HL-60 (cell line): ENCODE measurements at regions not wholly inside any gene's neighbourhood (a gene's known extent, or its start where the extent isn't known, plus 50 kb on each side); places are given as distances from the start of the nearest gene placed in this dataset.
A peak's percentile ranks its signal among the peaks of the same experiment; 100 is the strongest.

Source experiments
- DNase-seq, 2 experiments: peaks; one replicate each; pipeline ENCODE4 v3.0.0-alpha.2; 2010 to 2020; ENCODE audit warnings: low read depth in 1 of 2, low spot score in 1 of 2
- H3K27ac ChIP-seq: fragments of 250-450 bp; sonication (Bioruptor Pico); replicated peaks from 2 replicates; pipeline ENCODE4 v1.5.1; 2020; ENCODE audit warnings: mild to moderate bottlenecking, moderate library complexity
- H3K27me3 ChIP-seq: fragments of 250-450 bp; sonication (Bioruptor Pico); 2 replicates; pipeline ENCODE4 v1.5.1; 2021; ENCODE audit warnings: mild to moderate bottlenecking, moderate library complexity; ENCODE audit not compliant: insufficient read depth, poor library complexity, severe bottlenecking
- H3K4me3 ChIP-seq: replicated peaks from 2 replicates; pipeline ENCODE4 v1.5.1; 2011; ENCODE audit warnings: mild to moderate bottlenecking, control low read depth, low read length; ENCODE audit not compliant: insufficient read depth
- CTCF ChIP-seq: IDR thresholded peaks from one replicate; pipeline ENCODE4 v1.5.1; 2011; ENCODE audit warnings: low read length, control low read depth, inconsistent platforms; ENCODE audit not compliant: insufficient read depth
- GABPA ChIP-seq: IDR thresholded peaks from 2 replicates; pipeline ENCODE4 v1.6.1; 2012; ENCODE audit warnings: low read depth
- POLR2AphosphoS5 ChIP-seq: IDR thresholded peaks from 2 replicates; pipeline ENCODE4 v1.6.1; 2012; ENCODE audit warnings: low read depth
- SPI1 ChIP-seq: IDR thresholded peaks from 2 replicates; pipeline ENCODE4 v1.6.1; 2012; ENCODE audit warnings: low read depth, mild to moderate bottlenecking, borderline replicate concordance
- TF ChIP-seq, protein P1 (sequence below): IDR thresholded peaks from 2 replicates; pipeline ENCODE4 v1.6.1; 2012; ENCODE audit warnings: low read depth; ENCODE audit not compliant: insufficient replicate concordance

GRCh38 chr6:47168180-47168579 is 126.0 kb upstream of the ADGRF1 start:
- no peak overlapping the region for H3K4me3 ChIP-seq
- H3K27me3 ChIP-seq: no peaks in the 10 kb centered on the region
- no peak overlapping the region for H3K27ac ChIP-seq
- TF ChIP-seq, protein P1, sequence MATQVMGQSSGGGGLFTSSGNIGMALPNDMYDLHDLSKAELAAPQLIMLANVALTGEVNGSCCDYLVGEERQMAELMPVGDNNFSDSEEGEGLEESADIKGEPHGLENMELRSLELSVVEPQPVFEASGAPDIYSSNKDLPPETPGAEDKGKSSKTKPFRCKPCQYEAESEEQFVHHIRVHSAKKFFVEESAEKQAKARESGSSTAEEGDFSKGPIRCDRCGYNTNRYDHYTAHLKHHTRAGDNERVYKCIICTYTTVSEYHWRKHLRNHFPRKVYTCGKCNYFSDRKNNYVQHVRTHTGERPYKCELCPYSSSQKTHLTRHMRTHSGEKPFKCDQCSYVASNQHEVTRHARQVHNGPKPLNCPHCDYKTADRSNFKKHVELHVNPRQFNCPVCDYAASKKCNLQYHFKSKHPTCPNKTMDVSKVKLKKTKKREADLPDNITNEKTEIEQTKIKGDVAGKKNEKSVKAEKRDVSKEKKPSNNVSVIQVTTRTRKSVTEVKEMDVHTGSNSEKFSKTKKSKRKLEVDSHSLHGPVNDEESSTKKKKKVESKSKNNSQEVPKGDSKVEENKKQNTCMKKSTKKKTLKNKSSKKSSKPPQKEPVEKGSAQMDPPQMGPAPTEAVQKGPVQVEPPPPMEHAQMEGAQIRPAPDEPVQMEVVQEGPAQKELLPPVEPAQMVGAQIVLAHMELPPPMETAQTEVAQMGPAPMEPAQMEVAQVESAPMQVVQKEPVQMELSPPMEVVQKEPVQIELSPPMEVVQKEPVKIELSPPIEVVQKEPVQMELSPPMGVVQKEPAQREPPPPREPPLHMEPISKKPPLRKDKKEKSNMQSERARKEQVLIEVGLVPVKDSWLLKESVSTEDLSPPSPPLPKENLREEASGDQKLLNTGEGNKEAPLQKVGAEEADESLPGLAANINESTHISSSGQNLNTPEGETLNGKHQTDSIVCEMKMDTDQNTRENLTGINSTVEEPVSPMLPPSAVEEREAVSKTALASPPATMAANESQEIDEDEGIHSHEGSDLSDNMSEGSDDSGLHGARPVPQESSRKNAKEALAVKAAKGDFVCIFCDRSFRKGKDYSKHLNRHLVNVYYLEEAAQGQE: no peak
- TF ChIP-seq CTCF (no peak), GABPA (no peak), SPI1 (no peak), POLR2AphosphoS5 (no peak)
- peak in 1 of 2 experiments; percentile 63 for DNase-seq

- DNase-seq: peak in 1 of 2 experiments; percentile 50
- Histone ChIP-seq H3K27me3 (no peaks in the 10 kb centered on the region), H3K4me3 (no peak overlapping the region), H3K27ac (no peak overlapping the region)
- no peak for TF ChIP-seq POLR2AphosphoS5
- no peak for TF ChIP-seq GABPA
- no peak for TF ChIP-seq CTCF
- TF ChIP-seq SPI1: no peak
- TF ChIP-seq, protein P1: no peak
Measured at GRCh38 chr6:47165918-47166317, 123.8 kb upstream of the ADGRF1 start.

DNA sequence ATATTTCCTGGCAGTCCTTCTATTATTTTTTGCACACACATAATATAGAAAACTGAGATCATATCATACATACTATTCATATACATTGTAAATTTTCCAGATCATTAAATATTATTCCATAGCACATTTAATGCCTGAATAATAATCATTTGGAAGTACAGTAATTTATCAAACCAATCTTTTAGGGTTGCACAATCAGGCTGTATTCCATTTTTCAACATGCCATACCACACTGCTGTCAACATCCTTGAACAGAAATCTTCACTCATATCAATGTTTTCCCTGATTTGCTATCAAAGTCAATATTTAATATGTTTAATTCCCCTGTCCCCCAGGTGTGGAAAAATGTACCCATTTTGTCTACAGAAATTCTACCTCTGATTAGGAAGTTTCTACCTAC is 122.7 kb upstream of the ADGRF1 start:
- TF ChIP-seq, protein P1: no peak
- TF ChIP-seq SPI1 (no peak), CTCF (no peak), GABPA (no peak), POLR2AphosphoS5 (no peak)
- Histone ChIP-seq H3K27ac (no peak overlapping the region), H3K4me3 (no peak overlapping the region), H3K27me3 (no peaks in the 10 kb centered on the region)
- DNase-seq: no peak
